ENCODE measurements at regions not wholly inside any gene's neighbourhood (a gene's known extent, or its start where the extent isn't known, plus 50 kb on each side); places are given as distances from the start of the nearest gene placed in this dataset.

DNA sequence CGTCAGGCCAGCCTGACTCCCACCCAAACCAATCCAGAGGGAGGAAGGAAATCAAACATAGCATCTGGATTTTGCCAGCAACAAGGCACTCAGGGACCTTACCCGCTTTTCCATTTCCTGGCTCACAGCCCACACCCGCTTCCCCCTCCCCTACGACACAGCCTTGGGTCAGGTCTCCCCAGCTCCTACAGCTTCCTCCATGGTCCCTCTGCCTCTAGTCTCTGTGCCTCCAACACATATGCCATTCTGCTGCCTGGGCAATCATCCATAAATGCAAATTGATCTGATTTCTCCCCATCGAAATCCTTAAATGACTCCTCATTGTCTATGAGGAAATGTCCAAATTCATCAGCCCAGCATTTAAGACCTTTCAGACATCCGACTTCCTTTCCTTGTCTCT is 53.2 kb upstream of the CUX1 start:
- intact Hi-C loops (cut with micrococcal nuclease) (no loop called here), dilution Hi-C loops (cut with MboI; ENCODE audit: extremely low pct_ligation_motif_present, low sequenced_read_pairs) (no loop called here)
- TF ChIP-seq GATA2 (IDR thresholded peaks at IDR 0.05; ENCODE audit: insufficient read depth, insufficient read length, low read depth, low read length) (no peak), MYC (IDR thresholded peaks at IDR 0.05; ENCODE audit: low read depth, low read length) (no peak)
- Histone ChIP-seq H3K9me1 (replicated peaks; ENCODE audit: control insufficient read depth, extremely low read depth, insufficient read depth, low read length) (no peaks in the 10 kb centered on the region), H3K27ac (ENCODE audit: insufficient read depth, low read depth, low read length) (no peak overlapping the region), H2AFZ (ENCODE audit: low read depth, low read length) (no peak overlapping the region), H3K4me2 (ENCODE audit: insufficient read depth, low read length) (no peak overlapping the region), H3K4me1 (ENCODE audit: control insufficient read depth, extremely low read depth, insufficient read depth, low read length) (no peaks in the 10 kb centered on the region), H4K20me1 (replicated peaks; ENCODE audit: control insufficient read depth, extremely low read depth, insufficient read depth, low read length) (no peaks in the 10 kb centered on the region), H3K9ac (replicated peaks; ENCODE audit: extremely low read depth, insufficient read depth, low read length) (no peak overlapping the region), H3K79me2 (ENCODE audit: control insufficient read depth, insufficient read depth, low read length) (no peaks in the 10 kb centered on the region), H3K9me3 (replicated peaks; ENCODE audit: control insufficient read depth, insufficient read depth, low read length) (no peaks in the 10 kb centered on the region), H3K36me3 (ENCODE audit: control insufficient read depth in 2 of 2, extremely low read depth in 1 of 2, insufficient read depth in 2 of 2, low read length in 2 of 2) (no peaks in the 10 kb centered on the region), H3K27me3 (ENCODE audit: control insufficient read depth in 2 of 2, insufficient read depth in 2 of 2, low read length in 2 of 2) (peaks cover 0 to 1% of the 10 kb centered on the region in 2 experiments), H3K4me3 (replicated peaks in 1 of 3; ENCODE audit: insufficient read depth in 1 of 3, low read depth in 1 of 3, low read length in 3 of 3) (no peak overlapping the region)
- POLR2A ChIA-PET: interaction anchor here (0.7 kb wide), 1 partner anchor 406 kb away, joined by 3 read pairs; no protein-coding TSS in a partner anchor
- BruUV-seq (replicated peaks): no TSS peak
- CTCF ChIA-PET: interaction anchor here (1.0 kb wide), 1 partner anchor 10 kb away, joined by 3 read pairs; no protein-coding TSS in a partner anchor
- no peak for DNase-seq (ENCODE audit: low read depth, low spot score)
- no peak for FAIRE-seq

DNA sequence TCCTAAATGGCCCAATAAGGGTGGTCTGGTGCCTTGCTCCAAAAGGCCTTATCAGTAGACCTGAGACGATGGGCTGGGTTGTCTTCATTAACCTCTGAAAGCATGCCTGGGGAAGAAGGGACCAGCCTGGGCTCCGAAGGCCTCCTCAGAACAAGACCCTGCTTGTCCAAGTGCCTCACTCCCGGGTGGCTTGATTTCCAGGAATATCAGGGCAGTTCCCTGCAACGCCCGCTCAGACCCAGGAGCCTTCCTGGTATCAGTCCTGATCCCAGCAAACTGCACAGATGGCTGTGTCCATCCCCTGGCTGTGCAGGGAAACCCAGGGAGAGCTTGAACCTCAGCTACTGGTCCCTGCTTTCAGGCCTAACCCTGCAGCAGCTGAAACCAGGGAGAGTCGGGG is 49.9 kb upstream of the CUX1 start:
- Histone ChIP-seq H3K9ac (replicated peaks; ENCODE audit: extremely low read depth, insufficient read depth, low read length) (no peak overlapping the region), H3K4me3 (replicated peaks in 1 of 3; ENCODE audit: insufficient read depth in 1 of 3, low read depth in 1 of 3, low read length in 3 of 3) (no peak overlapping the region), H3K9me1 (replicated peaks; ENCODE audit: control insufficient read depth, extremely low read depth, insufficient read depth, low read length) (no peaks in the 10 kb centered on the region), H3K27ac (ENCODE audit: insufficient read depth, low read depth, low read length) (no peak overlapping the region), H4K20me1 (replicated peaks; ENCODE audit: control insufficient read depth, extremely low read depth, insufficient read depth, low read length) (no peaks in the 10 kb centered on the region), H3K4me1 (ENCODE audit: control insufficient read depth, extremely low read depth, insufficient read depth, low read length) (no peaks in the 10 kb centered on the region), H3K9me3 (replicated peaks; ENCODE audit: control insufficient read depth, insufficient read depth, low read length) (no peaks in the 10 kb centered on the region), H2AFZ (ENCODE audit: low read depth, low read length) (no peak overlapping the region), H3K27me3 (ENCODE audit: control insufficient read depth in 2 of 2, insufficient read depth in 2 of 2, low read length in 2 of 2) (peaks cover 0 to 1% of the 10 kb centered on the region in 2 experiments), H3K79me2 (ENCODE audit: control insufficient read depth, insufficient read depth, low read length) (no peaks in the 10 kb centered on the region), H3K4me2 (ENCODE audit: insufficient read depth, low read length) (no peak overlapping the region), H3K36me3 (ENCODE audit: control insufficient read depth in 2 of 2, extremely low read depth in 1 of 2, insufficient read depth in 2 of 2, low read length in 2 of 2) (no peaks in the 10 kb centered on the region)
- dilution Hi-C loops (cut with MboI; ENCODE audit: extremely low pct_ligation_motif_present, low sequenced_read_pairs): no loop called here
- DNase-seq (ENCODE audit: low read depth, low spot score) (no peak), FAIRE-seq (no peak)
- BruUV-seq (replicated peaks): no TSS peak
- POLR2A ChIA-PET: no interaction called here
- intact Hi-C loops (cut with micrococcal nuclease): no loop called here
- TF ChIP-seq, protein P1, sequence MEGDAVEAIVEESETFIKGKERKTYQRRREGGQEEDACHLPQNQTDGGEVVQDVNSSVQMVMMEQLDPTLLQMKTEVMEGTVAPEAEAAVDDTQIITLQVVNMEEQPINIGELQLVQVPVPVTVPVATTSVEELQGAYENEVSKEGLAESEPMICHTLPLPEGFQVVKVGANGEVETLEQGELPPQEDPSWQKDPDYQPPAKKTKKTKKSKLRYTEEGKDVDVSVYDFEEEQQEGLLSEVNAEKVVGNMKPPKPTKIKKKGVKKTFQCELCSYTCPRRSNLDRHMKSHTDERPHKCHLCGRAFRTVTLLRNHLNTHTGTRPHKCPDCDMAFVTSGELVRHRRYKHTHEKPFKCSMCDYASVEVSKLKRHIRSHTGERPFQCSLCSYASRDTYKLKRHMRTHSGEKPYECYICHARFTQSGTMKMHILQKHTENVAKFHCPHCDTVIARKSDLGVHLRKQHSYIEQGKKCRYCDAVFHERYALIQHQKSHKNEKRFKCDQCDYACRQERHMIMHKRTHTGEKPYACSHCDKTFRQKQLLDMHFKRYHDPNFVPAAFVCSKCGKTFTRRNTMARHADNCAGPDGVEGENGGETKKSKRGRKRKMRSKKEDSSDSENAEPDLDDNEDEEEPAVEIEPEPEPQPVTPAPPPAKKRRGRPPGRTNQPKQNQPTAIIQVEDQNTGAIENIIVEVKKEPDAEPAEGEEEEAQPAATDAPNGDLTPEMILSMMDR (IDR thresholded peaks at IDR 0.05; ENCODE audit: extremely low read depth in 1 of 2, insufficient read depth in 1 of 2, low read depth in 1 of 2, low read length in 2 of 2): no peak
- TF ChIP-seq JUN (IDR thresholded peaks at IDR 0.05; ENCODE audit: borderline replicate concordance, insufficient read depth, insufficient read length, low read depth): no peak
- no peak for TF ChIP-seq POLR2AphosphoS5 (IDR thresholded peaks at IDR 0.05; ENCODE audit: insufficient read depth, low read depth, low read length)
- TF ChIP-seq EZH2 (IDR thresholded peaks at IDR 0.05; ENCODE audit: borderline replicate concordance, low read depth, low read length, severe bottlenecking): no peak
- TF ChIP-seq MYC (IDR thresholded peaks at IDR 0.05; ENCODE audit: low read depth, low read length): no peak
- no peak for TF ChIP-seq GATA2 (IDR thresholded peaks at IDR 0.05; ENCODE audit: insufficient read depth, insufficient read length, low read depth, low read length)
- CTCF ChIA-PET: no interaction called here
